GM23248 (cell line): ENCODE measurements at regions not wholly inside any gene's neighbourhood (a gene's known extent, or its start where the extent isn't known, plus 50 kb on each side); places are given as distances from the start of the nearest gene placed in this dataset.

Experiments
- EZH2 ChIP-seq: fragments of 200-600 bp; sonication (generic); IDR thresholded peaks from 2 replicates; pipeline ENCODE4 v1.6.1; 2018; ENCODE audit warnings: antibody characterized with exemption, mild to moderate bottlenecking; ENCODE audit not compliant: insufficient read depth, poor library complexity, severe bottlenecking
- EZH2phosphoT487 ChIP-seq: fragments of 200-600 bp; sonication (generic); IDR thresholded peaks from 2 replicates; pipeline ENCODE4 v1.6.1; 2018; ENCODE audit warnings: antibody characterized with exemption, moderate library complexity, mild to moderate bottlenecking, low read depth; ENCODE audit not compliant: insufficient read depth

GRCh38 chr15:70523616-70524015 is 239.7 kb downstream of the UACA start:
- no peak for TF ChIP-seq EZH2phosphoT487
- TF ChIP-seq EZH2 = no peak
